ENCODE measurements at regions not wholly inside any gene's neighbourhood (a gene's known extent, or its start where the extent isn't known, plus 50 kb on each side); places are given as distances from the start of the nearest gene placed in this dataset.

DNA sequence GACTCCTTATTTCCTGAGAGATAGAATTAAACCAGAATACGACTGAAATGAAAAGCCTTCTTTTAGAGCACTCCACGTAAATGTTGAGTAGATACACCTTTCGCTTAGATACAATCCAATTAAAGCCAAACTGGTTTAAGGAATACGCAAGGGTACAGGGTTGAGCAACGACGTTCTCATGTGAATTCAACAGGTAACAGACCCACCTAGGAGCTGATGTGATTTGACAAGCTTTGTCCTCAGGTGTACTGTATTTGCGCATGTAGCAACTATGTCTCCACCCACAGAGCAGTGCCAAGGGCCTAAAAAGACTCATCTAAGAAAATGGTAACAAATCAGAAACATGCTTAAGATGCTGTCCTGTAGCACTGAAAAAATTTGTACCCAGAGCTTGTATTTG, 139.6 kb downstream of the GATA3 start:
- TF ChIP-seq, protein P1, sequence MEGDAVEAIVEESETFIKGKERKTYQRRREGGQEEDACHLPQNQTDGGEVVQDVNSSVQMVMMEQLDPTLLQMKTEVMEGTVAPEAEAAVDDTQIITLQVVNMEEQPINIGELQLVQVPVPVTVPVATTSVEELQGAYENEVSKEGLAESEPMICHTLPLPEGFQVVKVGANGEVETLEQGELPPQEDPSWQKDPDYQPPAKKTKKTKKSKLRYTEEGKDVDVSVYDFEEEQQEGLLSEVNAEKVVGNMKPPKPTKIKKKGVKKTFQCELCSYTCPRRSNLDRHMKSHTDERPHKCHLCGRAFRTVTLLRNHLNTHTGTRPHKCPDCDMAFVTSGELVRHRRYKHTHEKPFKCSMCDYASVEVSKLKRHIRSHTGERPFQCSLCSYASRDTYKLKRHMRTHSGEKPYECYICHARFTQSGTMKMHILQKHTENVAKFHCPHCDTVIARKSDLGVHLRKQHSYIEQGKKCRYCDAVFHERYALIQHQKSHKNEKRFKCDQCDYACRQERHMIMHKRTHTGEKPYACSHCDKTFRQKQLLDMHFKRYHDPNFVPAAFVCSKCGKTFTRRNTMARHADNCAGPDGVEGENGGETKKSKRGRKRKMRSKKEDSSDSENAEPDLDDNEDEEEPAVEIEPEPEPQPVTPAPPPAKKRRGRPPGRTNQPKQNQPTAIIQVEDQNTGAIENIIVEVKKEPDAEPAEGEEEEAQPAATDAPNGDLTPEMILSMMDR (conservative IDR thresholded peaks at IDR 0.05) = no peak
- TF ChIP-seq EZH2 (IDR thresholded peaks at IDR 0.05; ENCODE audit: low read depth) = no peak
